Mucosa of rectum (tissue), 2 donors: ENCODE measurements at regions not wholly inside any gene's neighbourhood (a gene's known extent, or its start where the extent isn't known, plus 50 kb on each side); places are given as distances from the start of the nearest gene placed in this dataset.

Source experiments
- H3K27ac ChIP-seq, 2 donors: one replicate each; pipeline ENCODE4 v1.7.0; 2013; ENCODE audit warnings: inconsistent platforms in 2 of 2, low read depth in 2 of 2, low read length in 2 of 2
- H3K27me3 ChIP-seq, 2 donors: one replicate each; pipeline ENCODE4 v1.7.0; 2013; ENCODE audit warnings: low read length in 2 of 2; ENCODE audit not compliant: control insufficient read depth in 2 of 2, insufficient read depth in 2 of 2
- H3K36me3 ChIP-seq, 2 donors: one replicate each; pipeline ENCODE4 v1.7.0; 2013; ENCODE audit warnings: low read length in 2 of 2; ENCODE audit not compliant: control insufficient read depth in 2 of 2, insufficient read depth in 2 of 2
- H3K4me1 ChIP-seq, 2 donors: one replicate each; pipeline ENCODE4 v1.7.0; 2013; ENCODE audit warnings: low read length in 2 of 2, mild to moderate bottlenecking in 1 of 2; ENCODE audit not compliant: control insufficient read depth in 2 of 2, insufficient read depth in 2 of 2
- H3K4me3 ChIP-seq, 2 donors: one replicate each; pipeline ENCODE4 v1.7.0; 2013; ENCODE audit warnings: low read length in 2 of 2
- H3K9ac ChIP-seq, 2 donors: one replicate each; pipeline ENCODE4 v1.7.0; 2013; ENCODE audit warnings: low read length in 2 of 2, low read depth in 1 of 2, mild to moderate bottlenecking in 1 of 2
- H3K9me3 ChIP-seq, 2 donors: one replicate each; pipeline ENCODE4 v1.7.0; 2013; ENCODE audit warnings: low read length in 2 of 2; ENCODE audit not compliant: control insufficient read depth in 2 of 2
- donor health status: healthy.
- donor health status: Normal muscosa, but diverticular disease.

GRCh38 chr1:209074575-209075250, 508.8 kb upstream of the CAMK1G start:
- no peaks in the 10 kb centered on the region for H3K27me3 ChIP-seq
- no peaks in the 10 kb centered on the region for H3K36me3 ChIP-seq
- no peak overlapping the region for H3K4me3 ChIP-seq
- no peak overlapping the region for H3K9ac ChIP-seq
- H3K9me3 ChIP-seq: no peaks in the 10 kb centered on the region
- H3K4me1 ChIP-seq: no peaks in the 10 kb centered on the region
- H3K27ac ChIP-seq: no peak overlapping the region

- Histone ChIP-seq H3K4me3 (no peak overlapping the region), H3K27ac (no peak overlapping the region), H3K4me1 (no peaks in the 10 kb centered on the region), H3K9me3 (no peaks in the 10 kb centered on the region), H3K36me3 (no peaks in the 10 kb centered on the region), H3K9ac (no peak overlapping the region), H3K27me3 (no peaks in the 10 kb centered on the region)
These were observed 506.8 kb upstream of the CAMK1G start for GRCh38 chr1:209076688-209077087.

GRCh38 chr1:209080170-209080781, 503.2 kb upstream of the CAMK1G start:
- no peak overlapping the region for H3K4me3 ChIP-seq
- no peaks in the 10 kb centered on the region for H3K36me3 ChIP-seq
- H3K4me1 ChIP-seq: no peaks in the 10 kb centered on the region
- H3K9ac ChIP-seq: no peak overlapping the region
- no peaks in the 10 kb centered on the region for H3K27me3 ChIP-seq
- H3K27ac ChIP-seq: no peak overlapping the region
- no peaks in the 10 kb centered on the region for H3K9me3 ChIP-seq

GRCh38 chr1:209086486-209087192, 496.9 kb upstream of the CAMK1G start:
- H3K9me3 ChIP-seq: no peaks in the 10 kb centered on the region
- H3K27me3 ChIP-seq: no peaks in the 10 kb centered on the region
- H3K9ac ChIP-seq: no peak overlapping the region
- H3K4me1 ChIP-seq: no peaks in the 10 kb centered on the region
- no peaks in the 10 kb centered on the region for H3K36me3 ChIP-seq
- H3K4me3 ChIP-seq: no peak overlapping the region
- H3K27ac ChIP-seq: no peak overlapping the region

- Histone ChIP-seq H3K4me1 (peaks cover 0 to 7% of the 10 kb centered on the region in 2 donors), H3K4me3 (no peak overlapping the region), H3K9ac (no peak overlapping the region), H3K9me3 (no peaks in the 10 kb centered on the region), H3K27ac (no peak overlapping the region), H3K27me3 (no peaks in the 10 kb centered on the region), H3K36me3 (no peaks in the 10 kb centered on the region)
These were observed 489.1 kb upstream of the CAMK1G start for GRCh38 chr1:209094384-209094783.

GRCh38 chr1:209095627-209096595, 487.6 kb upstream of the CAMK1G start:
- no peak overlapping the region for H3K9ac ChIP-seq
- no peaks in the 10 kb centered on the region for H3K9me3 ChIP-seq
- H3K27me3 ChIP-seq: no peaks in the 10 kb centered on the region
- H3K36me3 ChIP-seq: no peaks in the 10 kb centered on the region
- H3K27ac ChIP-seq: no peak overlapping the region
- H3K4me1 ChIP-seq: peaks cover 0 to 7% of the 10 kb centered on the region in 2 donors
- H3K4me3 ChIP-seq: no peak overlapping the region

- no peak overlapping the region for H3K27ac ChIP-seq
- peaks cover 0 to 7% of the 10 kb centered on the region in 2 donors for H3K4me1 ChIP-seq
These were observed 483.1 kb upstream of the CAMK1G start for GRCh38 chr1:209100460-209100859.

GRCh38 chr1:209101106-209101505, 482.4 kb upstream of the CAMK1G start:
- H3K27ac ChIP-seq: no peak overlapping the region
- no peak overlapping the region for H3K9ac ChIP-seq
- no peaks in the 10 kb centered on the region for H3K27me3 ChIP-seq
- H3K4me3 ChIP-seq: no peak overlapping the region
- H3K36me3 ChIP-seq: no peaks in the 10 kb centered on the region
- peaks cover 0 to 2% of the 10 kb centered on the region in 2 donors for H3K4me1 ChIP-seq
- H3K9me3 ChIP-seq: no peaks in the 10 kb centered on the region

More at GRCh38 chr1:209100460-209100859, 483.1 kb upstream of the CAMK1G start:
- Histone ChIP-seq H3K36me3 (no peaks in the 10 kb centered on the region), H3K9ac (no peak overlapping the region), H3K9me3 (no peaks in the 10 kb centered on the region), H3K4me3 (no peak overlapping the region), H3K27me3 (no peaks in the 10 kb centered on the region)

- Histone ChIP-seq H3K9ac (no peak overlapping the region), H3K4me1 (no peaks in the 10 kb centered on the region), H3K27me3 (no peaks in the 10 kb centered on the region), H3K9me3 (no peaks in the 10 kb centered on the region), H3K27ac (no peak overlapping the region), H3K36me3 (no peaks in the 10 kb centered on the region), H3K4me3 (no peak overlapping the region)
These were observed 481.4 kb upstream of the CAMK1G start for GRCh38 chr1:209102120-209102519.
